PC-3 (cell line): ENCODE measurements at regions not wholly inside any gene's neighbourhood (a gene's known extent, or its start where the extent isn't known, plus 50 kb on each side); places are given as distances from the start of the nearest gene placed in this dataset.

Experiments
- EZH2 ChIP-seq: fragments of 300-600 bp; sonication (generic); IDR thresholded peaks from one replicate; pipeline ENCODE4 v1.6.1; 2017; ENCODE audit warnings: antibody characterized with exemption, mild to moderate bottlenecking, low read length; ENCODE audit not compliant: unreplicated experiment
- TF ChIP-seq, protein P1 (sequence below): fragments of 300-600 bp; sonication (generic); conservative IDR thresholded peaks from 2 replicates; pipeline ENCODE4 v1.5.1; 2017; ENCODE audit warnings: antibody characterized with exemption, low read depth, mild to moderate bottlenecking, low read length

DNA sequence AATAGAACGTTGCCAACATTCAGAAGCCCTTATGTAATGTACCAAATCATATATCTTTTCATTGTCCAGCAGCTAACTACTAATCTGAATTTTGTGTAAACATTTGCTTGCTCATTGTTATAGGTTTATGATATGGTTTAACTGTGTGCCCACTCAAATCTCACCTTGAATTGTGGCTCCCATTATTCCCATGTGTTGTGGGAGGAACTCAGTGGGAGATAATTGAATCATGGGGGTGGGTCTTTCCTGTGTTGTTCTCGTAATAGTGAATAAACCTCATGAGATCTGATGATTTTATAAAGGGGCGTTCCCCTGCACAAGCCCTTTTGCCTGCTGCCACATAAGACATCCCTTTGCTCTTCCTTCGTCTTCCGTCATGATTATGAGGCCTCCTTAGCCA lies 91.9 kb upstream of the CLVS2 start:
- TF ChIP-seq, protein P1, sequence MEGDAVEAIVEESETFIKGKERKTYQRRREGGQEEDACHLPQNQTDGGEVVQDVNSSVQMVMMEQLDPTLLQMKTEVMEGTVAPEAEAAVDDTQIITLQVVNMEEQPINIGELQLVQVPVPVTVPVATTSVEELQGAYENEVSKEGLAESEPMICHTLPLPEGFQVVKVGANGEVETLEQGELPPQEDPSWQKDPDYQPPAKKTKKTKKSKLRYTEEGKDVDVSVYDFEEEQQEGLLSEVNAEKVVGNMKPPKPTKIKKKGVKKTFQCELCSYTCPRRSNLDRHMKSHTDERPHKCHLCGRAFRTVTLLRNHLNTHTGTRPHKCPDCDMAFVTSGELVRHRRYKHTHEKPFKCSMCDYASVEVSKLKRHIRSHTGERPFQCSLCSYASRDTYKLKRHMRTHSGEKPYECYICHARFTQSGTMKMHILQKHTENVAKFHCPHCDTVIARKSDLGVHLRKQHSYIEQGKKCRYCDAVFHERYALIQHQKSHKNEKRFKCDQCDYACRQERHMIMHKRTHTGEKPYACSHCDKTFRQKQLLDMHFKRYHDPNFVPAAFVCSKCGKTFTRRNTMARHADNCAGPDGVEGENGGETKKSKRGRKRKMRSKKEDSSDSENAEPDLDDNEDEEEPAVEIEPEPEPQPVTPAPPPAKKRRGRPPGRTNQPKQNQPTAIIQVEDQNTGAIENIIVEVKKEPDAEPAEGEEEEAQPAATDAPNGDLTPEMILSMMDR: no peak
- no peak for TF ChIP-seq EZH2
